ENCODE measurements at regions not wholly inside any gene's neighbourhood (a gene's known extent, or its start where the extent isn't known, plus 50 kb on each side); places are given as distances from the start of the nearest gene placed in this dataset.

- DNase-seq, result no peak
Observed at GRCh38 chr13:39100996-39101738, 62.9 kb downstream of the NHLRC3 start.

DNA sequence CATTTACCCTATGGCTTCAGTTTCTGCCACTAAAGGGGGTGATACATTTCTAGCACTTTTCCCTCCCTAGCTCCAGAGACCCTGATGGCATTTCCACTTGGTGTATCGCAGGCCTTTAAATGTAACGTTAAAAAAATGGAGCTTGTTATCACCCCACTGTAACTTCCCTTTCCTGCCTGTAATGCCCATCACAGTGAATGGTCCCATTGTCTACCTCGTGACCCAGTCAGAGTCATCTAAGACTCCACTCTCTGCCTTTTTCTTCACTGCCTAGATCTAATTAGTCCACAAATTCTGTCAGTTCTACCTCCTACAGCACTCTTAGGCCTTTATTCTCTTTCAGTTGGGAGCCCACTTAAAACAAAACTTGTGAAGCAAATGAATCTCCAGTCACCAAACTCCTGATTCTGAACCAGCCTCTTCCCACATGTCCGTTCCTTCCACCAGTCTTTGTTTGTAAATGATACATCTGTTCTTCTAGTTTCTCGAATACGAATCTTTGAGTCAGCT, 64.8 kb downstream of the NHLRC3 start:
- no peak for DNase-seq

- peak; percentile 78 for DNase-seq
Observed at GRCh38 chr13:39105110-39105509, 66.9 kb downstream of the NHLRC3 start.

DNA sequence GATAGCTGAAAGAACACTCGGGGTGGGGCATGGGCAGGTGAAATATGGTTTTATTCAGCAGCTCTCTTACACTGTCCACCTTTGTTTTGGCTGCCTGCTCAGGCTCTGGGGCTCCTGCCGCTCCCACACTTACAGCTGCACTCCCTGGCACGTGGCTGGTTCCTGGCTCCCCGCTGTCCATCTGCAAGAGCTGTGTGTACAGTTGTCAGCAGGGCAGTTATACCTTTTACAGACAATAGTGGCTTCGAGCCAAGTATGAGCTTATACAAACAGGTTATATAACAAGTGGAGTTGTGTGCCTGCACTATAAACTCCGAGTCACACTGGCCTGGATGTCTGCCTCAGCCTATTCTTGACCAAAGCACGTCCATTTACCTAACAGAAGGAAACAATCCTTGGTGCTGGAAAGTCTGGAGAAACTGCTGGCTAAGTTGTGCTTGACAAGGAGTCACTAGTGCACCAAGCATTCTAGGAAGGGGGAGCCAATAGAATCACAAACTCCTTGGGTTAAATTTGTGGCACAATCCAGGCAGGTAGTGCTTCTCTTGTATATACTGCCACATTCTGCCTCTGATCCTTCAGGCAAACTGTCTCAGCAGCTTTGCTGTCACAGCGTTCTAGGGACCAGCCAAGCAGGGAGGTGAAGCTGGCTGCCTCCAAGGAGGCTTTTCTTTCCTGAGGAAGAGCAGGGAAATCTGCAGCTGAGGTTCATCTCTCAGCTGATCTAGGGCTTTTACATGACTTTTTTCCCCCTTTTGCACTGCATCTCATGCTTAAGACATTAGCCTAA, 68.2 kb downstream of the NHLRC3 start:
- DNase-seq, result peak; percentile 20

GRCh38 chr13:39107561-39107960, 69.3 kb downstream of the NHLRC3 start:
- DNase-seq, result peak; percentile 14

- DNase-seq, result no peak
Observed at GRCh38 chr13:39108783-39109182, 70.5 kb downstream of the NHLRC3 start.

DNA sequence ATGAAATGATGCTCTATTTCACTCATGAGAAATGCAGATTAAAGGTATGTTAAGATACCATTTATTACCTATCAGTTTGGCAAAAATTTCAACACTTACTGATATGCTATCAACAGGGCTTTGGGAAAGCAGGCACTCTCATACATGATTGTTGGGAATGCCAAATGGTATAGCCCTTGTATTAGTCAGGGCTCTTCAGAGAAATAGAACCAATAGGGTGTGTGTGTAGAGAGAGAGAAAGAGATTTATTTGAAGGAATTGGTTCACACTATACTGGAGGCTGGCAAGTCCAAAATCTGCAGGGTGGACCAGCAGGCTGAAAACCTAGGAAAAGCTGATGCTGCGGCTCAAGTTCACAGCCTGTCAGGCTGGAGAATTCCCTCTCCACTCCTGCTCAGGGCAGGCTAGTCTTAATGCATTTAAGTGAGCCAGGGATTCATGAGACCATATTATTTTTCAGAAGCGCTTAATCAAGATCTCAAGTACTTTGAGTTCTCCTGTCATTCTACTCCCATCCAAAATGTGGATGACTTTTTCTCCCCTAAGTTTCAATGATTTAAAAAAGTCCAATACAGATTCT, 72.4 kb downstream of the NHLRC3 start:
- DNase-seq, result no peak

- DNase-seq, result no peak
Observed at GRCh38 chr13:39111145-39111544, 72.9 kb downstream of the NHLRC3 start.

DNA sequence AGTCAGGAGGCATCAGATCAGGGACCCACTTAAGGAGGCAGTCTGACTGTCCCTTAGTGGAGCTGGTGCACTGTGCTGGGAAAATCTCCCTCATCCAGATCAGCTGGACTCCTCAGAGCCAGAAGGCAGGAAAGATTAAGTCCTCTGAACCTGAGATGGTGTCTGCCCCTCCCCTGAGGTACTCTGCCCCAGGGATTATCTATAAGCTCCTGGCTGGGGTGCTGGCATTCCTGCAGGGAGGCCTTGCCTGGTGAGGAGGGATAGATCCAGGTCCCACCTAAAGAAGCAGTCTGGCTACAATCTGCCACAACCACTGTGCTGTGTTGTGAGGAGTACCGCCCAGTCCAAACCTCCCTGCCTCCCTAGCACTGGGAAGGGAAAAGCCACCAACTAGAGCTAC, 81.2 kb downstream of the NHLRC3 start:
- no peak for DNase-seq

DNA sequence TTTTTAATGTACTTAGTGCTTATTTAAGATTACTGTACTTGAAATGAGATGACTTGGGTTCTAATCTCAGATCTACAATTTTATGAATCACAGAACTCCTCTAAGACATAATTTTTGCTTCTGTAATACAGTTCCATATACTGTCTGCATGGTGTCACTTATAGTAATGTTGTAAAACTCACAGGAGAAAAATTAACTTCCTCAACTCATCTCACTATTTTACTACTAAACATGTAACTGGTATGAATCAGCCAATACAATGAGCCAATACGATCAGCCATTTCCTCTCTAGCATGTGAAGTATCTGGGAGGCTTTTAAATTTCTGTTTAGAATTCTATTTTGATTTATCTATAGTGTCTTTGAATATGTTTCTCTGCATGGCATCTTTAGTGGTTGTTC, 85.3 kb downstream of the NHLRC3 start:
- DNase-seq, result no peak

DNA sequence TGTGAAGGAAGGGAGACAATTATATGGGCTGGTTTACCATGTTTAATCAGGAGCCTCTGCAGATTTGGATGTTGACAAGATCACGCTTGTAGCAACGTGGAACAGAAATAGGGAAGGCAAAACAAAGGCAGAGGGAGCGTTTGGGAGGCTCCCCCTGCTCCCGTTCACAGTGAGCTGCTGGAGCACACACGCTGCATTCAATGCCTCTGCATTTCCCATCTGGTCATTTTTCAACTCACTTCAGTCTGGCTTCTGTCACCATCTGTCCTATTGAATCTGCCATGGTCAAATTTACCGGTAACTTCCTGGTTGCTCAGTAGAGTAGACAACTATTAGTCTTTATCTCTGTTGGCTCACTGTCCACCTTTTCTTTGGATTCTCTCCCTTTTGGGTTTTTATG, 91.0 kb downstream of the NHLRC3 start:
- DNase-seq, result no peak

DNA sequence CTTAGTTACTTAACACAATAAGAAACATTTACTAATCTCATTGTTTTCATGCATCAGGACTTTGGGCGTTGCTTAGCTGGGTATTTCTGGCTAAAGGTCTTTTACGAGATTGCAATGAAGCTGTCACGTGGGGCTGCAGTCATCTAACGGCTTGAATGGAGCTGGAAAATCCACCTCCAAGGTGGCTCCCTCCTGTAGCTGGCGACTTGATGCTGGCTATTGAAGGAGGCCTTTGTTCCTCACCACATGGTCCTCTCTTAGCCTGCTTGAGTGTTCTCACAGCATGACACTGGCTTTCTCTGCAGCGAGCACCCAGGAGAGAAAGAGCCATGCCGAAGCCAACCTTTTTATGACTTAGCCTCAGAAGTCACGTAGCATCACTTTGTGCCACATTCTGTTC, 92.0 kb downstream of the NHLRC3 start:
- no peak for DNase-seq

DNA sequence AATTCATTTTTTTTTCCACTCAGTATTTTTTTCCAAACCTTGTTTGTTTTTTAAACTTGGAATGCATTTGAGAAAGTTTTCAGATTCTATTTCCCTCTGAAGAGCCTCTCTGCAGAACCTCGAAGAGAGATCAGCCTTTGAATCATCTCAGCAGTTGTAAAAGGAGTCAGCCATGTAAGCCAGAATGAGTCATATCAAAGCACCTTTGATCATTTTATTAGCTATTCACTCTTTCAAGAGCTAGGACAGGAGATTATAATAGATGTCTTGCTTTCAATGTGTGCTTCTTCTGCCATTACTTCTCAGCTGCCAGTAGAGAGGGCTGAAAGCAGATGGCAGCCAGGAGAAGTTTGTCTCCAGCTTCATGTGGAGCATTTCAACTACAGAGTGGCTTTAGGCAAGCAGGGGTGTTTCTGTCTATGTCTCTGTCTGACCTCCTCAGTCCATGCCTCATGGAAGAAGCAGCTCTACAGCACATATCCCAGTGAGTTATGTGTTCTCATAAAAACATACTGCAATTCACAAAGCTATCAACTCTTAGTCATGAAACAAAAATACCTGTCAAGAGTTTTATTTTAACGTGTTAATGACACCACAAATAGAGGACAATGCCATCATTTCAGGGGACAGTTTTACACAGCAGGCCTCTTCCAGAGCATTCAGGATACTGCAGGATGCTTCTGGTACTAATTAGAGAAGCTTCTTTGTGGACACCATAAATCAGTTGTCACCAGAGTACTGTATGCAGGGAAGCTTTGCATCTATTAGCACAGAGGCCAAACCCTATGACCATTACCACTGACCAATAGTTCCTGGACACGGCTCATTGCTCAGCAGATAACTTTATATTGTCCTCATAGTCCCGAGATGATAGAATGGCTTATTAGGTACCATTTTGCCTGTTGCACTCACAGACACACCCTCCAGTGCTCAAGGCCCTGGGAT, 94.3 kb downstream of the NHLRC3 start:
- no peak for DNase-seq

DNA sequence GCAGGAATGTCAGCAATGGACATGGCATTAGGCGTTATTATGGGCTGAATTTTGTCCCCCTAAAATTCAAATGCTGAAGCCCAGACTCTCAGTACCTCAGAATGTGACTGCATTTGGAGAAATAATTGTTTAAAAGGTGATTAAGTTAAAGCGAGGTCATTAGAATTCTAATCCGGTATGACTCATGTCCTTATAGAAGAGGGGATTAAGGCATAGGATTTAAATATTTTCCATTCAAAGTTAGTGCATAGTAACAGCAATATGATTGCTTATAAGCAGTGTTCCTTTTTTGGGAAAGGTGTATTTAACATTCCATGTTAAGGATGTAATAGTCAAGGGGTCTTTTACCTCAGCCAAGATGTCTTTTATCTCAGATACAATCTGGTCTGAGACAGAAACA, 95.5 kb downstream of the NHLRC3 start:
- DNase-seq, result no peak

- DNase-seq, result no peak
Observed at GRCh38 chr13:39134574-39134973, 96.3 kb downstream of the NHLRC3 start.

DNA sequence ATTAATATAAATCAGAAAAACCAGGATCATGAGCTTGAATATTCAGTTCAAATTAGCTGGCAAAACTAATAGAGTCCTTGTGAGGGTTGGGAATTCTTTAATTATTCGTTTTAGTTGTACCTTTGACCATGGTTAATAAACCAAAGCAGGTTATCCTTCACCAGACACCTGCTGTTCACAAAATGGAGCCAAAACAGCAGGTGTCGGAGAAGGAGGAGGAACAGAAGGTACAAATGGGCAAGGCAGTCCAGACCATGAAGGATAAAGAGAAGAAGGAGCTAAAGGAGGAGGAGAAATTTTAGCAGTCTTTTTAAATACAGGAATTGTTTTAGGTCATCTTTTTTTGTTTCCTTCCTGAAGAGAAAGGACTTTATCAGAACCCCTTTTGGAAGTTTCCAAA, 106.1 kb downstream of the NHLRC3 start:
- no peak for DNase-seq

DNA sequence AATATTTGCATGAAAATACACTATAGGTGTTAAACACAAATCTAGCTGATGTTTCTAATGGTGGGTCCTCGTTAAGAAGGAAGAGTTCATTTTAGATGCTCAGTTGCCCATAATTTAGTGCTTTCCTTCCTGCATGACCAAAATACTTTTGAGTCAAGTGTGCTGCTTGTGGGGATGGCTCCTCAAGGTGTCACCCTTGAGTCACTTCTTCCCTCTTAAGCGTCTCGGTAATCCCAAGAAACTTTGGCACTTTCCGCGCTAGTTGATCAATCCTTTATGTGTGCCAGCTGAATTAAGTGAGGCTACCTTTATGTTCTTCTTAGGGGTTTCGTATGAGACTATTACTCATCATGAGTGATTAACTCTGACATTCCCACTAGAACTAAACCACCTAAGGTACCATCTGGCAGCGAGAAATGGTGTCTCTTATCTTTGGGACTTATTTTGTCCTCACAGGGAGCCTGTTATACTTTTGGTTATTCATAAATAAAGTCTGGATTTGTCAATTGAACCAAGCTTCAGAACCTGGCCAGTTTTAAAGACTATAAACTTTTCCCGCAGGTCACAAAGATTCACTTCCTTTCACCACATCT, 106.8 kb downstream of the NHLRC3 start:
- no peak for DNase-seq

DNA sequence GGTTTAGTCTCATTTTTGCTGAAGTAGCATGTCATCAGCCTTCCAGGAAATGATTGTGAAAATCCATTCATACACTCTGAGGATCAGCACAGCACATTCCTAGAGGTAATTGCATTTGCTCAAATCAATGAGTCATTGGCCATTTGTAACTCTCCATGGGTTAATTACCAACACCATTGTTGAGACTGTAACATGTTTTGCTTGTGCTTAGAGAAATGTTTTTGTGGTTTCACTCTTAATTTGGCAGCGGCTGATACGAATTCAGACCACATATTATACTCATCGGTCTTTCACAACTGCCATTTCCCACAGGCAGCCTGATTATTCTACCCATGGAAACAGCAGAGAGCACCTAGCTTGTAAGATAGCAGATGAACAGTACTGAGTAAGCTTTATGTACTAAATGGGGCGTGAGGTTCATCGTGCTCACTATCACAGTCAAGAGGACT, 110.3 kb downstream of the NHLRC3 start:
- DNase-seq, result no peak

DNA sequence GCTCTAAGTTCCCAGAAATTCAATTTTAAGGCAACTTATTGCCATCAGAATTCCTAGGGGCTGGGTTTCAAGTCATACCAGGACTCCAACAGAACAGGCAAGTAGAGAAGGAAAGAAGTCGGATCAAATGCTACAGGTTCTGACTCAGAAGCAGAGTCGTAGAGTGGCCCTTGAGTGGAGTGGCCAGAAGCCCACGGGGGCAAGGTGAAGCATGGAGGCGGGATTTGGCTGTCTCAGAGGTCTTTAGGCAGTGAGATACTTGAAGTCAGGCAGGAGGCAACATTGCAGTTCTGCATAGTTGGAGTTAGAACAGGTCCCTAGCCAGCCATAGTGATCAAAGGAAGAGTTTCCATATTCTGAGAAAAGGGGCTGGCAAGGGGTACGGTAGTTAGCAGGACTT, 111.6 kb downstream of the NHLRC3 start:
- no peak for DNase-seq

- no peak for DNase-seq
Observed at GRCh38 chr13:39154041-39154440, 115.8 kb downstream of the NHLRC3 start.

DNA sequence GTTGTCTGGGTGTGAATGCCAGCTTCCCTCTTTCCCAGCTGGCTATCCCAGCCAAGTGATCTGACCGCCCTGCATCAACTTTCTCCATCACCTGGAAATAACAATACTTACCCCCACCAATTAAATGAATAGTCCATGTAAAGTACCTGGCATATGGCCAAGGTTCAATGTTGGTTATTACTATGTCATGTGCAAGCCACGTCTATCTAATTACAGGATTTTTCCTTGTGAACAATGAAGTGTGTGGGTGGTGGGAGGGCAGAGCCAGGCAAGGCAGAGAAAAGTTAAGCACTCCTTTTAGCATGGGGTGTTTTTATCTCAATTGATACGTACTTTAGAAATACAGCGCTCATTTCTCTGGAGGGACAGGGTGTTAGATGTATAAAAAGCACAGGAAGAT, 121.1 kb downstream of the NHLRC3 start:
- DNase-seq, result peak; percentile 76

GRCh38 chr13:39159846-39160370, 121.7 kb downstream of the NHLRC3 start:
- DNase-seq, result no peak

Measured in NCI-H1105 (cell line).